SK-MEL-5 (cell line): ENCODE measurements at regions not wholly inside any gene's neighbourhood (a gene's known extent, or its start where the extent isn't known, plus 50 kb on each side); places are given as distances from the start of the nearest gene placed in this dataset.
"Not testable (repeated sequence)": the region's sequence is repeated elsewhere in the genome, so short reads cannot be mapped to it uniquely, and the experiment has no call there.

Experiments
- DNase-seq: peaks from one replicate; pipeline ENCODE4 v3.0.0-alpha.2; 2016; ENCODE audit warnings: low read depth, low spot score
- in situ Hi-C: cut with HindIII; loops from 2 replicates; pipeline ENCODE4 v1.10.0; 2016; ENCODE audit warnings: low sequenced_read_pairs, high pct_unique_total_duplicates, low pct_unique_long_range_greater_than_20kb

DNA sequence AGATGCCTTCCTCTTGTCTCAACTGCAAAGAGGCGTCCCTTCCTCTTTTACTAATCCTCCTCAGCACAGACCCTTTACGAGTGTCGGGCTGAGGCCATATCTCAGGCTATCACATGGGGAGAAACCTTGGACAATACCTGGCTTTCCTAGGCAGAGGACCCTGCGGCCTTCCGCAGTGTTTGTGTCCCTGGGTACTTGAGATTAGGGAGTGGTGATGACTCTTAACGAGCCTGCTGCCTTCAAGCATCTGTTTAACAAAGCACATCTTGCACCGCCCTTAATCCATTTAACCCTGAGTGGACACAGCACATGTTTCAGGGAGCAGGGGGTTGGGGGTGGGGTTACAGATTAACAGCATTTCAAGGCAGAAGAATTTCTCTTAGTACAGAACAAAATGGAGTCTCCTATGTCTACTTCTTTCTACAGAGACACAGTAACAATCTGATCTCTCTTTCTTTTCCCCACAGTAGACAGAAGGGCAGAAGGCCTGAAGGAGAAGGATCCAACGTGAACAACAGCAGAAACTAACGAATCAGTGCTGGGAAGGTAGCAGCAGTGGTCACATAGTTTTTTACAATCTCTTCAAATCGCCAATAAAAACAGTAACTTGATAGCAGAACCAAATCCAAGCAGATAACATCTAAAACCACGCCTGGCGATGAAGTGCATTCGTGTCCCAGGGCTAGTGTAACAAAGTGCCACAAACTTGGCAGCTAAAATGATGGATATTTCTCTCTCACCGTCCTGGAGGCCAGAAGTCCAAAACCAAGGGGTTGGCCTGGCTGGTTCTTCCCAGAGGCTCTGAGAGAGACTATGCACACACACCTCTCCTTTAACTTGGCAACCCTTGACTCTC lies 272.4 kb downstream of the EIPR1 start:
- in situ Hi-C loops, DNase-seq: not testable (repeated sequence)

DNA sequence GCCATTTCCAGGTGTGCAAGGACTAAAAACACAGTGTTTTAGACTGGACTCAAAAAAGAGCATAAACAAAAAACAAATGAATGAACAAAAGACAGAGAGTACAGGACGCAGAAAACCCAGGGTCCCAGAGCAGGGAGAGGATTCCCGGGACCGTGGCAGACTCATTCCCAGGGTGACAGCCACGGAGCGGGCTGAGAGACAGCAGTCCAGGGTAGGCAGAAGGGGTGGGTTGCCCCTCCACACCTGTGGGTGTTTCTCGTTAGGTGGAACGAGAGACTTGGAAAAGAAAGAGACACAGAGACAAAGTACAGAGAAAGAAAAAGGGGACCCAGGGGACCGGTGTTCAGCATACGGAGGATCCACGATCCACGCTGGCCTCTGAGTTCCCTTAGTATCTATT lies 273.4 kb downstream of the EIPR1 start:
- in situ Hi-C loops: no loop called here
- no peak for DNase-seq

DNA sequence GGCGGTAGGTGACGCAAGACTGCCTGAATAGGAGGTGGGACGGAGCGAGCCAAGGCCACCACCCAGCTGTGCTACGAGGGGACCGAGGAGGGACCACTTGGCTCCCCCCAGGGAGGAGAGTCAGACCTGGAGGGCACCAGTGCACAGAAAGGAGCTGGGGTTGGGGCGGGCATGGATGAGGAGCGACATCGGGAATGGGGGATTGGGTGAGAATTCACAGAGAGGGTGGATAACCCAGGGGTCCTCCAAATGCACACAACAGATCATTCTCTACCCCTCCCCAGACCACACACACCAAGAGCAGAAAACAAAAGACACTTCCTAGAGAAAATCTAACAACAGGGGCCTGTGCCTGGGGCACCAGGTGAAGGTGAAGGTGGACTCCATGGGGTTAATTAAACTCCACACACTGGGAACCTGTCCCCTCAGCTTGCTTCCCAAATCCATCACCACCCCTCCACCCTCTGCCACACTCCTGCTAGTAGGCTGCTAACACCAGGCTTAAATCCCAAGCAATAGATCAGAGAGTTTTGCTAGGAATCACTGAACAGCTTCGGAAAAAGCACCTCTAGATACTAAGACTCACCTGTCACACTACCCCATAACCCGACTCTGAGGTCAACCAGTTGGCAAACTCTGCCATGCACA lies 274.6 kb downstream of the EIPR1 start:
- DNase-seq: no peak
- in situ Hi-C loops: no loop called here

DNA sequence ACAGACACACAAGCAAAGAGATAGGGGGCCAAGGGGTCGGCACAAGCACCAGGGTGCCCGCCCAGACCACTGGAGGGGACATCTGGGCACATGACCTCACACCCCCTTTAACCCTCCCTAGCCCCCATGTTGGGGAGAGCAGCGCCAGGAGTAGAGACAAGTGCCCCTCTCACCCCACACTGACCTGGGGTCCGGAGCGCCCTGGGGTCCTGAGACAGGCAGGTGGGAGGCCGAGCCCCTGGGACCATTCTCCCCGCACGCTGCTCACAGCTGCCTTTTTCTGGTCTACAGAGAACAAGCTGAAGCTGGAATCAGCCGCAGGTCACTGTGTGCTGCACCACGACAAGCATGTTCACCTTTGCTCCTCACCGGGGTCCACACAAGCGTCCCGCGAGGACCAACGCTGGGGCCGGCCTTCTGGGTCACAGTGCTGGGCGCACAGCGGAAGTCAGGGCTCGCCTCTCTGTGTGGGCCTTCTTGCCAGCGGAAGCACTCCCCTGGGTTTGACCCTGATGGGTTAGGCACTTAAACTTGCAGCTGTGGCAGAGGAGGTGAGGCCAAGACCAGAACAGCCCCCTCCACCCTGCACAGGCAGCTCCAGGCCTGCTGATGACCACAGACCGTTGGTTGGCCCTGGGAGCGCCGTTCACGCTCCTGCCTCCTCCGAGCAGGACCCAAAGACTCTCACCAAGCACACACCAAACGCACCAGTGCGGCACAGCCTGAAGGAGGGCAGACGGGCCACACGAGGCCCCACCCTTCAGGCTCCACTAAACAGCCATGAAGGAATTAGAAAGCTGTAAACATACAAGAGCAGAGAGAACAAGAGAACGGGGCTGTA lies 275.3 kb downstream of the EIPR1 start:
- DNase-seq: no peak
- in situ Hi-C loops: no loop called here

DNA sequence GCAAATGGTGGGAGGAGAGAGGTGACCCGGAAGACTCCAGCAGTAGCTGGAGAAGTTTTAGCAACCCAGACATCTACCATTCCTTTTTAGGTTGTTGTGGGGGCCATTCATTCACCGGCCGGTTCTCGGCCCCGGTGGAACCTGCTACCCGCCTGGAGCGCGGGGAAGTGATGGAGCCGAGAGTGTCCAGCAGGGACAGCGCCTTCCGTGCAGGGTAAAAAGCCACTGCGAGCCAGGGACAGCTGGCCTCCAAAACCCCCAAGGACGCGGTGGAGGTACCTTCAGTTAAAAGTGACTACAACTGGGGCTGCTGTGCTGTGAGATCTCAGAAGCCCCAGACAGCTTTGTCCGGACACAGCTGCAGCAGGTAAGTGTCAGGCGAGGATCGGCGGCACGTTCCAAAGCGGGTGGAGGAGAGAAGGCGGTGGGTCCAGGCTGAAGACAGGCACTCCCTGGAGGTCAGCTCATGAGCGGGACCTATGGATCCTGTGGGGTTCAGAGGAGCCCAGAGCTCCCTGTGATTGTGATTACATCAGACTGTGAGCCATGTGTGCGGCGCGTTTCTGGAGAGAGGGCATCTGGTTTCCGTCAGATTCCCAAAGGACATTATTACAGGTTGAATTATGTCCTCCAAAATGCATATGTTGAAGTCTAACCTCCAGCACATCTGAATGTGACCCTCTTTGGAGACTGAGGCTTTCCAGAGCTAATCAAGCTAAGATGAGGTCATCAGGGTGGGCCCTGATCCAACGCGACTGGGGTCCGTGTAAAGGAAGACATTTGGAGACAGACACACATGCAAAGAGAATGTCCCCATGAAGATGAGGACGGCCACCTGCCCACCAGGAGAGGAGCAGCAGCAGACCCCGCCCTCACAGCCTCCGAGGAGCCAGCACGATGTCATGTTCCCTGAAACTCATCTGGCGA lies 276.3 kb downstream of the EIPR1 start:
- in situ Hi-C loops: no loop called here
- DNase-seq: no peak

DNA sequence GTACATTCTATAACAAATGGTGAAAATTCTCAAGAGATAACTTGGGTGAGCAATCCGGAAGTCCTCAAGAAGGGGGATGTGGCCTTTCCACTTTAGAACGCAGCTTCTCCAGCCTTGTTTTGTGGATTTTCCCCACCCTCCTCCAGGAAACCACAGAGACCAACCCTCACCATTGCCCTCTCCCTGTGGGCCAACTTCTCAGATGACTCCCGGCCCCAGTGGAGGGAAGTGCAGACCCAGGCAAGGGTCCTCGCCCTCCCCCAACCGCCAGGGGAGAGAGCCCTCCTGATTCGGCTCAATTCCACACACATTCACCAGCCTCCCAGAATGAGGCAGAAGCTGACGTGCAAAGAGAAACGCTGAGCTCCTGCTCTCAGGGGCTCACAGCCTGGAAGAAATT lies 277.2 kb downstream of the EIPR1 start:
- DNase-seq: no peak
- in situ Hi-C loops: no loop called here

DNA sequence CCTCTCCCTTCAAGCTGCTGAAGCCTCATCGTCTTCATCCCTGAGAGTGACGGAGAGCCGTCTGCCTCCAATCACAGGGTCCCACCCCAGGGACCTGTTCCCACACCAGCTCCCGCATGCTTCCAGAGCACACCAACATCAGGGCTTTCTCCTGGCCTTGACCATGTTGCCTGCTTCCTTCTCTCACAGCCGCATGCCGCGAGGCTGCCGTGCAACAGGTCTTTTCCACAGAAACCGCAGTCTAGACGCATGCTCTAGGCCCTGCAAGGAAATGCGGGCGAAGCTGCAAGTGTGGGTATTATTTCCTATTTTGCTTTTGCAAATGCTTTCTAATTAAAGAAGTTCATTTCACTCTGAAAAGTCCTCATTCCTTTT lies 277.8 kb downstream of the EIPR1 start:
- no peak for DNase-seq
- in situ Hi-C loops: no loop called here

DNA sequence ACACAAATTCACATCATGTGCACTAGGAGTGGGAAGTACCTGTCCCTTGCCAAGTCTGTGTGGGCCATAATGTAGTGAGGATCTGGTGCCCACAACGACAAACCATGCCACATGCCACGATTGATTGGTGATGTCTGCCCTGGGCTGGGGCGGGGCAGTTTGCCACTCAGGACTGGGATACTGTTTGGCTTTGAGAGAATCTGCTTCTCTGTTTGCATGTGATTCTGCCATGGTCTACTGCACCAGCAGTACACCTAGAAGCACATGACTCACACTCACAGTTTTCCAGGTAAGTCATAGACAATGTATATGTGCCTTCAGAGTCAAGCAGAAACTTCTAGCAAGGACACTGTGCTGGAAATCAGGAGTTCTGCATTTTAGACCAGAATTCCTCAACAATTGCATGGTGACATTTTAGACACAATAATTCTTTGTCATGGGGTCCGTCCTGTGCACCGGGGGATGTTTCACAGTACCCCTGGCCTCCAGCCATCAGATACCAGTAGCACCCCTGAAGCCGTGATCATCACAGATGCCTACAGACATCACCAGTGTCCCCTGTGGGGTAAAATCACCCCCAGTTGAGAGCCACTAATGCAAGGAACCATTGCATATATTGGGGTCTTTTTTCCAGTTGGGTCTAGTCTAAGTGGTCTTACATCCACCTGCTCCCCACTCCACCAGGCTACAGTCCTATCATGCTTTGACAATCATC lies 278.3 kb downstream of the EIPR1 start:
- in situ Hi-C loops: no loop called here
- no peak for DNase-seq

DNA sequence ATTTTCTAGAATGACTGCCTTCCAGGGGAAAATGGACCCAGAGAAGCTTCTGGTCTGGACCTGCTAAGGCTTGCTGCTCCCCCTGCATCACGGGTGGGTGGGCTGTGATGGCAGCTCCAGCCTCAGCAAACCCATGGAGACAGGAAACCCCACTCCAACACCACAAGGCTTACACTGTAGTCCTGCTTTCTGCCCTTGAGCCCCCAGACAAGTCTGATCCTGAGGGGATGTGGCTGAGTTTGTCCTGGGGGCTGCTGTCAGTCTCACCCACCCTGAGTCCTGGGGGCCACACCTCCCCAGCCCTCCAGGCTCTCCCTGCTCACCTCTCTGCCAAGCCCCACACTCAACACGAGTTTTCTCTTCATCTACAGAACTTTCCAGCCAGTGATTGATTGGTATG lies 279.4 kb downstream of the EIPR1 start:
- no peak for DNase-seq
- in situ Hi-C loops: no loop called here

DNA sequence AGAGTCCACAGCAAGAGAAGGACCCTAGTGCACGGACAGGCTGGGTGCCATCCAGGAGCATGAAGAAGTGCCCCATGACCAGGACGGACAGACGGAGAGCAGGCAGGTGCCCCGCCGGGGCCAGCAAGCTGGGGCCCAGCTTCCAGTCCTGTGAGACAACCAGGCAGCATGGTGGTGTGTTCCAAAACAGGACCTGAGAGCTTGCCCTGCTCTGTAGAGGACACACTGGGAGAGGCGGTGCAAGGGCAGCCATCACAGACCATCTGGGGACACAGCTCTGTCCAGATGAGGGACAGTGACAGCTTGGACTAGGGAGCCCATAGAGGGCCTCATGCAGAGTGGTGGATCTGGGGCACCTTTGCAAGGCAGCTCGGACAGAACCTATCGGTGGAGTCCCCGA lies 279.8 kb downstream of the EIPR1 start:
- no peak for DNase-seq
- in situ Hi-C loops: no loop called here

DNA sequence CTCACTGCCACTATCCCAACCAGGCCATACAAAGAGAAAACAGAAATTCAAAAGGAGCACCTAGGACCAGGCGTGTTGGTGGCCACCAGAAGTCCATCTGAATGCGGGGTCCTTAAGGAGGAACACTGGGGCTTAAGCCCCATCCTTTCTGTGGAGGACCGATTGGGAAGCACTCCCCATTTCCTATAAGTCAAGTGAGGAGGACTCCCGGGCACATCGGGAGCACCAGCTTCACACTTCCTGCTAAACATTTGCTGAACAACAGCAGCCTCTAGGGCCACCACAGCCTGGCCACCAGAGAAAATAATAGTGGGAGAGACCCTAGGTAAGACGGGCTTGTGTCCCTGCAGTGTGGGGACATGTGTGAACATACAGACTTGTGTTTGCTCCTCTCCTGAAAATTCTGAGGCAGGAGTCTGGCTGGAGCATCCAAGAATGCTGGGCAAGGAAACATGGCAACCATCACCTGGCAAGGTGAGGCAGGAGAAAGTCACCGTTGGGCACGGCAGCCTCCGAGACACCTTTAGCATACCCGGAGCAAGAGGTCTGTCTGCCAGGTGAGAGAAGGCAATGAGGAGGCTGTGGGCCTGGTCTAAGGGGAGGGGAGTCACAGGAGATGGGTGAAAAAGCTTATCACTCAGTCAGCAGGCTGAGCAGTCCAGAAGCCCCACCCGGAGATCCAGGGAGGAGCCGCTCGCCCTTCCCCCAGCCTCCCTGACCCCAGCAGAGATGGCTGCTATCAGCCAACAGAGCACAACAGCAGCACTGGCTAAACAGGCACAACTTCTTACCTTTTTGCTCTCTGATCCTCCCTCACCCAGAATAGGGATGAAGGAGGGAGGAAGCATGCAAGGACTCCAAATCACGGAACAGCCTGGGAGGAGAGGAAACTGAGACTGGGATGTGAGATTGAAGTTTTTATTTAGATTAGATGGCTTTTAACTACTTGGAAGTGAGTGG lies 282.3 kb downstream of the EIPR1 start:
- in situ Hi-C loops: no loop called here
- DNase-seq: no peak

DNA sequence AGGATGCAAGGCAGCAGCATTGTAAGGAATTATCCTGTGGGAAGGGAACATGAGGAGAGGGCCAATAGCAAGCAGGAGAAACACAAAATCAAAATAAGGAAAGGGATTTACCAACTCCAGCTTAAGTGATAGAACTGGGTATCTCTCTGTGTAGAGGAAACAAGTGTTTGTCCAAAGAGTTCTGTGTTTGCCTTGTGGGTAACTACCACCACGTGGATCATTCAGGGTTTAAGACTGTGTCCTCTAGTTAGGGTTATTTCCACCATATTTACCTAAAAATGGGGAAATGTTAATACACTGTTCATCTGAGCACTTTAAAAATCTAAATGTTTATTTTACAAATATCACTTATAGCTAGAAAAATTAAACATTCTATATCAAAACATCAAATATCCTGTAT lies 283.3 kb downstream of the EIPR1 start:
- DNase-seq: no peak
- in situ Hi-C loops: no loop called here

DNA sequence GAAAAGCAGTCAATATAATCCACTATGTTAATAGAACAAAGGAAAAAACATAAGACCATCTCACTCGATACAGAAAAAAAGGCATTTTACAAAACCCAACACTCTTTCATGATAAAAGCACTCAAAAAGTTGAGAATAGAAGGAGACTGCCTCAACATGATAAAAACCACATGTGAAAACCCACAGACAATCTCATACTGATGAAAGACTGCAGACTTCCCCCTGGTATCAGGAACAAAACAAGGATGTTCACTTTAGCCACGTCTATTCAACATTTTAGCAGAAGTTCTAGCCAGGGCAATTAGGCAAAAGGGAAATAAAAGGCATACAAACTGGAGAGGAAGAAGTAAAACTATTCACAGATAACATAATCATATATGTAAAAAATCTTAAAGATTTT lies 285.9 kb downstream of the EIPR1 start:
- DNase-seq: no peak
- in situ Hi-C loops: no loop called here

DNA sequence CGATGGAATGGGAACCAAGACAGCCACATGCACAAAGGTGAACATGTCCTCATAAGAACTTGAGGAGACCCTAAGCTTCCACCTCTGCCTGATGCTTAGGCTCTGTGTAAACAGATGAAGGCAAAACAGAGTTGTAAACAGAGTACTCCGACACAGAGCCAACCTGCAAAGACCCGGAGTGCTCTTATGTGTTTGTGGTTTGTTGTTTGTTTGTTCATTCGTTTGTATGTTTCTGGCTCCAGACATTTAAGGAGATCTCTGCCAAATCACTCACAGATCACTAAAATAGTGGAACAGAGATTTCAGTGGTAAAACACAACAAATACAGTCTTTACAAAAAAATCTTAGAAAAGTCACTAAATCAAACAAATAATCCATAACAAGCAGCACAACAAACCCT lies 294.9 kb downstream of the EIPR1 start:
- DNase-seq: no peak
- in situ Hi-C loops: no loop called here

DNA sequence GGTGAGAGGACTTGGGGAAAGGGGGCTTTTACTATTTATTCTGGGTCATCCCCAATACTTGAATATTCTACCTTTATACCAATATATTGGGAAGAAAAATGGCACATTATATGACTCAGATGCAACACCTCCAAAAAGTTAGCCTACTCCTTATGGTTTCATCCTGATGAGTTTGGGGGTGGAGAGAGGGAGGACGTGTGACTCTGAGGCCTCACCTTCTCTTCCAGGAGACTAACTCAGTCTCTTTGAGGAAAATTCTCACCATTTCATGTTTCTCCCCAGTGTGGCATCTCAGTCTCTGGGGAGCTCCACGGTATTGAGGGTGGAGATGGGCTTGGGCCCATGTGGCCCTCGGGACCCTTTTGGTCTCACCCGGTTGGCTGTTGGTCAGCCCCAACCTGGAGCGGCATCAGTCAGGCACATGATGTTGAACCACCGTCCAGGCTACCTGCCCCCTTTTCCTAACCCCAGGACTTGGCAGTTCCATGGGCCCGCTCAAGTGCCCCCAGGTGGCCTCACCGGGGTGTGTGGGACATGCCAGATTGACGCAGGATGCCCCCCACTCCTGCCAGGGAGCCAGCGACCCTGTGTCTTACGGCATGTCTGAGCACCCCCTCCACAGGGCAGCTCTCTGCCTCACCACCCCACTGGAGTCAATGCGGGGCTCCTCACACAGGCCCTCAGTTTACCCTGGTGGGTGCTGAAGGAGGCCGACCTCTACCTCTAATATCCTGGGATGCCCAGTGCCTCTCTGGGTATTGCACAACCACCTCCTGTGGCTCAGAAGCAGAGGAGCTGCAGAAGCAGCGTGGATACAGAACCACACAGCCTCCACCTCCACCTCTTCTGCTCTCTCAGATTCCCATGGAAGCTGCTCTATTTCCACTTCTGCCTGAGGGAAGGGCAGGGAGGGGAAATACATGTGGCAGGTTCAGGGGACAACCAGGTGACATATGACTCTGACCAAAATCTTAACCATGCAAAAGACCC lies 297.4 kb downstream of the EIPR1 start:
- in situ Hi-C loops: no loop called here
- DNase-seq: no peak
